Neuronal stem cell (in vitro differentiated cells): ENCODE measurements at regions not wholly inside any gene's neighbourhood (a gene's known extent, or its start where the extent isn't known, plus 50 kb on each side); places are given as distances from the start of the nearest gene placed in this dataset.

ENCODE experiments used
- DNase-seq: peaks from one replicate; pipeline ENCODE4 v3.0.0-alpha.2; 2013; ENCODE audit warnings: low spot score
- H2AFZ ChIP-seq: one replicate; pipeline ENCODE4 v1.6.1; 2013; ENCODE audit warnings: mild to moderate bottlenecking, low read length, inconsistent platforms
- H2AK5ac ChIP-seq: 2 replicates; pipeline ENCODE4 v1.6.1; 2013; ENCODE audit warnings: low read depth, mild to moderate bottlenecking, inconsistent platforms, low read length, moderate library complexity, mixed read lengths
- H2BK120ac ChIP-seq: 2 replicates; pipeline ENCODE4 v1.6.1; 2013; ENCODE audit warnings: low read depth, mild to moderate bottlenecking, inconsistent platforms, low read length, moderate library complexity, mixed read lengths
- H2BK12ac ChIP-seq: one replicate; pipeline ENCODE4 v1.6.1; 2013; ENCODE audit warnings: low read length, inconsistent platforms
- H2BK15ac ChIP-seq: 2 replicates; pipeline ENCODE4 v1.6.1; 2013; ENCODE audit warnings: mild to moderate bottlenecking, low read length, inconsistent platforms, mixed read lengths
- H2BK5ac ChIP-seq: one replicate; pipeline ENCODE4 v1.6.1; 2013; ENCODE audit warnings: inconsistent platforms, mild to moderate bottlenecking, low read length, moderate library complexity
- H3K14ac ChIP-seq: one replicate; pipeline ENCODE4 v1.6.1; 2013; ENCODE audit warnings: low read length, inconsistent platforms
- H3K18ac ChIP-seq: 2 replicates; pipeline ENCODE4 v1.6.1; 2013; ENCODE audit warnings: low read length, inconsistent platforms
- H3K23ac ChIP-seq: 2 replicates; pipeline ENCODE4 v1.6.1; 2013; ENCODE audit warnings: low read depth, mild to moderate bottlenecking, mixed read lengths, low read length, inconsistent platforms; ENCODE audit not compliant: poor library complexity
- H3K27ac ChIP-seq: replicated peaks from 3 replicates; pipeline ENCODE4 v1.5.1; 2013; ENCODE audit warnings: low read length, inconsistent platforms
- H3K27me3 ChIP-seq, 3 experiments: 2 replicates each; pipeline ENCODE4 v1.6.1; 2013; ENCODE audit warnings: low read length in 3 of 3, mild to moderate bottlenecking in 2 of 3, inconsistent platforms in 1 of 3, low read depth in 1 of 3, mixed read lengths in 1 of 3, moderate library complexity in 1 of 3; ENCODE audit not compliant: control insufficient read depth in 3 of 3, insufficient read depth in 3 of 3
- H3K36me3 ChIP-seq, 2 donors: replicated peaks in 1 of 2; 2 replicates each; pipeline ENCODE4 v1.6.1; 2013; ENCODE audit warnings: low read length in 2 of 2; ENCODE audit not compliant: control insufficient read depth in 2 of 2, insufficient read depth in 2 of 2
- H3K4ac ChIP-seq: 2 replicates; pipeline ENCODE4 v1.6.1; 2013; ENCODE audit warnings: inconsistent platforms, mild to moderate bottlenecking, low read length, moderate library complexity
- H3K4me1 ChIP-seq, 2 donors: 1 replicate in 1 of 2; 2 replicates in 1 of 2; pipeline ENCODE4 v1.6.1; 2013; ENCODE audit warnings: low read length in 2 of 2, low read depth in 1 of 2; ENCODE audit not compliant: control insufficient read depth in 2 of 2, insufficient read depth in 1 of 2
- H3K4me2 ChIP-seq: one replicate; pipeline ENCODE4 v1.6.1; 2013; ENCODE audit warnings: mild to moderate bottlenecking, low read length, inconsistent platforms; ENCODE audit not compliant: insufficient read depth, poor library complexity, severe bottlenecking
- H3K4me3 ChIP-seq, 2 donors: 2 replicates each; pipeline ENCODE4 v1.5.1; 2013; ENCODE audit warnings: low read length in 2 of 2, mild to moderate bottlenecking in 2 of 2, inconsistent platforms in 1 of 2, moderate library complexity in 1 of 2
- H3K79me1 ChIP-seq: one replicate; pipeline ENCODE4 v1.6.1; 2013; ENCODE audit warnings: low read depth, mild to moderate bottlenecking, inconsistent platforms, low read length, moderate library complexity
- H3K9ac ChIP-seq: one replicate; pipeline ENCODE4 v1.6.1; 2013; ENCODE audit warnings: mild to moderate bottlenecking, low read depth, low read length, inconsistent platforms; ENCODE audit not compliant: poor library complexity
- H3K9me3 ChIP-seq, 2 donors: replicated peaks in 1 of 2; 2 replicates each; pipeline versions ENCODE3 to v1.6.1; 2013; ENCODE audit warnings: low read length in 2 of 2, mild to moderate bottlenecking in 2 of 2, inconsistent platforms in 1 of 2, low read depth in 1 of 2, mixed read lengths in 1 of 2, moderate library complexity in 1 of 2; ENCODE audit not compliant: control insufficient read depth in 2 of 2, insufficient read depth in 1 of 2
- H4K8ac ChIP-seq: one replicate; pipeline ENCODE4 v1.6.1; 2013; ENCODE audit warnings: low read depth, mild to moderate bottlenecking, inconsistent platforms, low read length, moderate library complexity
- H4K91ac ChIP-seq: one replicate; pipeline ENCODE4 v1.6.1; 2013; ENCODE audit warnings: low read length, low read depth, mild to moderate bottlenecking, inconsistent platforms; ENCODE audit not compliant: poor library complexity
- WGBS, 2 donors: extraction: QIAGEN DNeasy Blood & Tissue Kit; methylation state at CpG; one replicate each; pipeline ENCODE4 v1.1.7; 2013; ENCODE audit warnings: missing lambda C conversion rate in 2 of 2, mixed read lengths in 1 of 2; ENCODE audit not compliant: insufficient read length in 2 of 2, insufficient replicate concordance in 1 of 2; ENCODE audit errors: extremely low coverage in 2 of 2; 5-methylcytosine and 5-hydroxymethylcytosine counted together

DNA sequence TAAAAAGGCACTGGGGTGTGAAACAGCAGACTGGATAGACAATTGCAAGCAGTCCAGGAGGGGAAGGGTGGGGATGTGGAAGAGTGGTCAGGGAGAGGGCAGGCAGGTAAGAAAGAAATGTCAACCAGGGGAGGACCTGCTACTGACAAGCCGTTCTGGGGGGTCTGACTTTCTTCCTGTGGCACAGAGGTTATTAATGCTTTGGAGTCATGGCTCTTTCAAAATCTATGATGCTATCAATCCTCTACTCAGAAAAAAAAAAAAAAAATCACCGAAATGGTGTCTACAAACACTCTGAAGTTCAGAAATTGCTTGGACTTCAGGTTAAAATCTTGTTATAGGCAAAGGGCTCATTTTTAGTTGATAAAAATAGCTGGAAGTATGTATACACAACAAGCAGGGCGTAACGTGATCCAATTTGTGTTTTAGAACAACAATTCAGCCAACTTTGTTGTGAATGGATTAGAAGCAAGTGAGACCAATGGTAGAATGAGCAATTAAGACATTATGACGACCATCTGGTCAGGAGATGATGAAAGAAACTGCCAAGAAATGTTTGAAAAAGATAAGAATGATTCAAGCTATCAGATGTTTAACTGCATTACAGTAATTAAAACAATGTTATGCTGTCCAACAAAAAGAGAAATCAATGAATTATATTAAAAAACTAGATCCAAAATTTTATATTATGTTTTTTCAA lies 255.2 kb downstream of the DEPDC1B start:
- no peak overlapping the region for H3K9ac ChIP-seq
- H3K4ac ChIP-seq: no peak overlapping the region
- H2BK12ac ChIP-seq: no peak overlapping the region
- H2BK15ac ChIP-seq: no peak overlapping the region
- no peak overlapping the region for H3K4me2 ChIP-seq
- no peak overlapping the region for H3K27ac ChIP-seq
- peaks cover 0 to 4% of the 10 kb centered on the region in 2 donors for H3K4me1 ChIP-seq
- no peaks in the 10 kb centered on the region for H3K27me3 ChIP-seq
- H2BK120ac ChIP-seq: no peak overlapping the region
- no peaks in the 10 kb centered on the region for H3K36me3 ChIP-seq
- DNase-seq: no peak
- H2AFZ ChIP-seq: no peak overlapping the region
- no peak overlapping the region for H3K18ac ChIP-seq
- H3K23ac ChIP-seq: no peak overlapping the region
- no peak overlapping the region for H4K91ac ChIP-seq
- no peaks in the 10 kb centered on the region for H3K79me1 ChIP-seq
- no peak overlapping the region for H4K8ac ChIP-seq
- no peak overlapping the region for H2BK5ac ChIP-seq
- no CpG with 5 or more reads among the region's 5 CpGs for WGBS, 2 donors
- H3K4me3 ChIP-seq: no peak overlapping the region
- H3K9me3 ChIP-seq: no peaks in the 10 kb centered on the region
- no peak overlapping the region for H3K14ac ChIP-seq
- H2AK5ac ChIP-seq: no peak overlapping the region

DNA sequence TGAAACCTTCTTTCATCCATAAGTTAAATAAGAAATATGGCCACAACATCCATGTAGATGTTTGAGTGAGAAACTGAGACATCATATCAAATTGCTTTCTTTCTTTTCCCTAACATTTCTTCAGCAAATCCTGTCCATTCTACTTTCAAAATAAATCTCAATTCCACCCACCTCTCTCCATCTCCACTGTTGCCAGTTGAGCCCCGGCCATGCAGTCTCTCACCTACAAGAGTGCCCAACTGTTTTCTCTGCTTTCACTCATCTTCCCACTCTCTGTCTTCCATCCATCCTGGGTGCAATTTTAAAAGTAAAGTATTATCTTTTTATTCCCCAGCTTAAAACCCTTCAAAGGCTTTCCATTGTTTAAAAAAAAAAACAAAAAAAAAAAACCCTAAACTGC lies 260.4 kb downstream of the DEPDC1B start:
- no peak overlapping the region for H2AK5ac ChIP-seq

DNA sequence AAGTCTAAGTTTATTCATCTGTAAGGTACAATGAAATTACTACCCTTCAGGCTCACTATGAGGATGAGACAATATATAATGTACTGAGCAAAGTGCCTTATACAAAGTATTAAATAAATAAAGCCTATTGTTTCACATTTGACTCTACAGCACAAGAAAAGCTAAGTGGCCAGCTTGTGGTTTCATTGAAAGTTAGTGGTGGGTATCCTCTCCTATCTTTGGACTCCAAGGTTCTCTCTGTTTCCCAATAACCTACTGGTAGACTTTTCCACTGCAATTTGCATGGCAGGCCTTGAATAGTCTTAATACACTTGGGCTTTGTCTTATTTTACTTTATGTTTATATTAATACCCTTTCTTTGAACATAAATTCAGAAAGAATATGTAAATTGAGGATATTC lies 262.7 kb downstream of the DEPDC1B start:
- Histone ChIP-seq H3K79me1 (no peaks in the 10 kb centered on the region), H2AFZ (no peak overlapping the region), H2AK5ac (no peak overlapping the region), H3K9ac (no peak overlapping the region), H4K8ac (no peak overlapping the region), H2BK120ac (no peak overlapping the region), H2BK15ac (no peak overlapping the region), H3K4ac (no peak overlapping the region), H3K18ac (no peak overlapping the region), H3K14ac (no peak overlapping the region), H3K23ac (no peak overlapping the region), H2BK12ac (no peak overlapping the region), H3K27me3 (no peaks in the 10 kb centered on the region), H3K27ac (no peak overlapping the region), H2BK5ac (no peak overlapping the region), H3K36me3 (no peaks in the 10 kb centered on the region), H3K9me3 (no peaks in the 10 kb centered on the region), H4K91ac (no peak overlapping the region), H3K4me1 (no peaks in the 10 kb centered on the region), H3K4me2 (no peak overlapping the region), H3K4me3 (no peak overlapping the region)
- no peak for DNase-seq

More for the DNA sequence above, 260.4 kb downstream of the DEPDC1B start:
- Histone ChIP-seq H2BK120ac (no peak overlapping the region), H3K79me1 (no peaks in the 10 kb centered on the region), H4K8ac (no peak overlapping the region), H3K18ac (no peak overlapping the region), H3K27ac (no peak overlapping the region), H4K91ac (no peak overlapping the region), H2BK5ac (no peak overlapping the region), H3K4ac (no peak overlapping the region), H3K9me3 (no peaks in the 10 kb centered on the region), H3K23ac (no peak overlapping the region), H3K9ac (no peak overlapping the region), H3K4me2 (no peak overlapping the region), H3K4me1 (no peaks in the 10 kb centered on the region), H2AFZ (no peak overlapping the region), H3K36me3 (no peaks in the 10 kb centered on the region), H2BK12ac (no peak overlapping the region), H3K14ac (no peak overlapping the region), H3K4me3 (no peak overlapping the region), H3K27me3 (no peaks in the 10 kb centered on the region), H2BK15ac (no peak overlapping the region)
- no CpG with 5 or more reads among the region's 1 CpG for WGBS, 2 donors
- no peak for DNase-seq

DNA sequence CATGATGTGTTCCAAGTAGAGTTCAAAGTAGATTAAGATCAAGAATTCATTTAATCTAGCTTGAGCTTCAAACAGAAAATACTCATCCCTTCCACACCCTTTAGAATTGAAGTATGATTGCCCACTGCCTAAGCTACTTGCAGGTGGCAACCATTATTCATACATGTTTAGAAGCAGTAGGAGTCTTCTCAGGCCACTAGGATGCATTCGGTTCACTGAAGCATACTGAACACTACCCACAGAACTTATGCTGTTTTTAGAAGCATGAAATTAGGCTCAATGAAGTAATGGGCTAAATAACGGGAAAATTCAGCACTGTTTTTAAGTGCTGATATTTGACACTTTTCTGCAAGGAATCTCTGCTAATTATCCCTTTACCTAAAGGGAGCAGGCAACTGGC lies 263.4 kb downstream of the DEPDC1B start:
- no CpG with 5 or more reads among the region's 2 CpGs for WGBS, 2 donors
- Histone ChIP-seq H3K4me1 (no peaks in the 10 kb centered on the region), H2BK120ac (no peak overlapping the region), H3K9me3 (no peaks in the 10 kb centered on the region), H4K91ac (no peak overlapping the region), H3K9ac (no peak overlapping the region), H2BK5ac (no peak overlapping the region), H3K14ac (no peak overlapping the region), H2BK12ac (no peak overlapping the region), H2BK15ac (no peak overlapping the region), H3K27ac (no peak overlapping the region), H3K27me3 (no peaks in the 10 kb centered on the region), H2AK5ac (no peak overlapping the region), H3K18ac (no peak overlapping the region), H3K4ac (no peak overlapping the region), H3K4me2 (no peak overlapping the region), H3K23ac (no peak overlapping the region), H4K8ac (no peak overlapping the region), H3K4me3 (no peak overlapping the region), H3K79me1 (no peaks in the 10 kb centered on the region), H2AFZ (no peak overlapping the region), H3K36me3 (no peaks in the 10 kb centered on the region)
- no peak for DNase-seq
